Keratinocyte (primary cell): ENCODE measurements at regions not wholly inside any gene's neighbourhood (a gene's known extent, or its start where the extent isn't known, plus 50 kb on each side); places are given as distances from the start of the nearest gene placed in this dataset.

Source experiments
- DNase-seq: peaks from one replicate; pipeline ENCODE4 v3.0.0-alpha.2; 2011; ENCODE audit warnings: low read depth, missing footprints, low spot score
- FAIRE-seq: peaks from 2 replicates; lab custom pipeline; 2011; peaks lifted over from hg19 to GRCh38; lab: Jason Lieb, UNC
- H2AFZ ChIP-seq: 2 replicates; pipeline ENCODE4 v1.6.0; 2012; ENCODE audit warnings: low read length, control low read depth, inconsistent platforms; ENCODE audit not compliant: control insufficient read depth
- H3K27ac ChIP-seq: 2 replicates; pipeline ENCODE4 v1.5.1; 2011; ENCODE audit warnings: low read length; ENCODE audit not compliant: control insufficient read depth, insufficient read depth
- H3K27me3 ChIP-seq: 3 replicates; pipeline ENCODE4 v1.6.0; 2011; ENCODE audit warnings: low read length; ENCODE audit not compliant: control insufficient read depth, insufficient read depth; ENCODE audit errors: extremely low read depth
- H3K36me3 ChIP-seq, 2 experiments: 2 replicates in 1 of 2; 3 replicates in 1 of 2; pipeline ENCODE4 v1.5.1; 2011; ENCODE audit warnings: low read length in 2 of 2, mild to moderate bottlenecking in 1 of 2; ENCODE audit not compliant: control insufficient read depth in 2 of 2, insufficient read depth in 2 of 2; ENCODE audit errors: extremely low read depth in 1 of 2
- H3K4me1 ChIP-seq: 3 replicates; pipeline ENCODE4 v1.5.1; 2011; ENCODE audit warnings: low read length; ENCODE audit not compliant: control insufficient read depth, insufficient read depth; ENCODE audit errors: extremely low read depth
- H3K4me2 ChIP-seq: 3 replicates; pipeline ENCODE4 v1.6.0; 2011; ENCODE audit warnings: low read depth, low read length; ENCODE audit not compliant: control insufficient read depth, insufficient read depth; ENCODE audit errors: extremely low read depth
- H3K4me3 ChIP-seq, 3 experiments: fragments of 200-600 bp in 1 of 3; sonication (generic) in 1 of 3; 2 replicates in 2 of 3; 3 replicates in 1 of 3; pipeline ENCODE4 v1.5.1; 2011 to 2016; ENCODE audit warnings: low read length in 3 of 3, mild to moderate bottlenecking in 3 of 3, control low read depth in 2 of 3, inconsistent platforms in 1 of 3, low read depth in 1 of 3, mixed read lengths in 1 of 3, mixed run types in 1 of 3, moderate library complexity in 1 of 3; ENCODE audit not compliant: control insufficient read depth in 2 of 3, insufficient read depth in 2 of 3; ENCODE audit errors: extremely low read depth in 1 of 3
- H3K79me2 ChIP-seq: 2 replicates; pipeline ENCODE4 v1.6.0; 2012; ENCODE audit warnings: low read length; ENCODE audit not compliant: control insufficient read depth, insufficient read depth
- H3K9ac ChIP-seq: 3 replicates; pipeline ENCODE4 v1.6.0; 2011; ENCODE audit warnings: low read length; ENCODE audit not compliant: control insufficient read depth, insufficient read depth; ENCODE audit errors: extremely low read depth
- H3K9me1 ChIP-seq: 3 replicates; pipeline ENCODE4 v1.6.0; 2011; ENCODE audit warnings: low read length; ENCODE audit not compliant: control insufficient read depth, insufficient read depth; ENCODE audit errors: extremely low read depth
- H3K9me3 ChIP-seq: 2 replicates; pipeline ENCODE4 v1.5.1; 2012; ENCODE audit warnings: low read depth, low read length; ENCODE audit not compliant: control insufficient read depth
- H4K20me1 ChIP-seq: 3 replicates; pipeline ENCODE4 v1.6.0; 2011; ENCODE audit warnings: low read length; ENCODE audit not compliant: control insufficient read depth, insufficient read depth; ENCODE audit errors: extremely low read depth
- EZH2 ChIP-seq: IDR thresholded peaks from one replicate; pipeline ENCODE4 v1.6.1; 2012; ENCODE audit warnings: inconsistent platforms, mild to moderate bottlenecking, low read length, moderate library complexity
- dilution Hi-C: fragments of 300-500 bp; cut with MboI; formaldehyde crosslinking; loops from one replicate; pipeline ENCODE4 v1.7.0; 2020; ENCODE audit warnings: low sequenced_read_pairs; ENCODE audit not compliant: extremely low pct_ligation_motif_present
- TF ChIP-seq, protein P1 (sequence below), 3 experiments: IDR thresholded peaks in 1 of 3; conservative IDR thresholded peaks in 1 of 3; optimal IDR thresholded peaks in 1 of 3; 2 replicates in 2 of 3; 3 replicates in 1 of 3; pipeline versions ENCODE3 to v1.5.1; 2011; ENCODE audit warnings: low read length in 3 of 3, mild to moderate bottlenecking in 3 of 3, moderate library complexity in 2 of 3, control low read depth in 1 of 3, inconsistent platforms in 1 of 3; ENCODE audit not compliant: insufficient read depth in 2 of 3; ENCODE audit errors: extremely low read depth in 1 of 3

DNA sequence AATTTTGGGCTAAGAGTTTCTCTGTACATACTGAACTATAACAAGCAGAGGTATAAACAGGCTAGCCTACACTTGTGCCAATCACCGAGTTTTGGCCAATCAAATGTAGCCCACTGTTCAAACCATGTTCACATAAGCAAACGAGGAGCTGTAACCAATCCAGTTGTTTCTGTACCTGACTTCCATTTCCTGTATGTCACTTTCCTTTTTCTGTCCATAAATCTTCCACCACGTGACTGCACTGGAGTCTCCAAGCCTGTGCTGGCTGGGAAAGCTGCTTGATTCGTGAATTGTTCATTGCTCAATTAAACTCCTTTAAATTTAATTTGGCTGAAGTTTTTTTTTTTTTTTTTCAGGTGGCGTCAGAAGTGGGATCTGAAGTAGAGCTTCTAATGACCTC is 332.9 kb downstream of the RNF144B start:
- DNase-seq (no peak), FAIRE-seq (no peak)
- dilution Hi-C loops, result no loop called here
- Histone ChIP-seq H3K36me3 (no peaks in the 10 kb centered on the region), H3K4me1 (no peaks in the 10 kb centered on the region), H3K4me2 (no peak overlapping the region), H2AFZ (no peak overlapping the region), H3K9me3 (no peaks in the 10 kb centered on the region), H3K79me2 (no peaks in the 10 kb centered on the region), H4K20me1 (no peaks in the 10 kb centered on the region), H3K27me3 (no peaks in the 10 kb centered on the region), H3K9ac (no peak overlapping the region), H3K27ac (no peak overlapping the region), H3K9me1 (no peaks in the 10 kb centered on the region), H3K4me3 (no peak overlapping the region)
- no peak for TF ChIP-seq EZH2
- TF ChIP-seq, protein P1, sequence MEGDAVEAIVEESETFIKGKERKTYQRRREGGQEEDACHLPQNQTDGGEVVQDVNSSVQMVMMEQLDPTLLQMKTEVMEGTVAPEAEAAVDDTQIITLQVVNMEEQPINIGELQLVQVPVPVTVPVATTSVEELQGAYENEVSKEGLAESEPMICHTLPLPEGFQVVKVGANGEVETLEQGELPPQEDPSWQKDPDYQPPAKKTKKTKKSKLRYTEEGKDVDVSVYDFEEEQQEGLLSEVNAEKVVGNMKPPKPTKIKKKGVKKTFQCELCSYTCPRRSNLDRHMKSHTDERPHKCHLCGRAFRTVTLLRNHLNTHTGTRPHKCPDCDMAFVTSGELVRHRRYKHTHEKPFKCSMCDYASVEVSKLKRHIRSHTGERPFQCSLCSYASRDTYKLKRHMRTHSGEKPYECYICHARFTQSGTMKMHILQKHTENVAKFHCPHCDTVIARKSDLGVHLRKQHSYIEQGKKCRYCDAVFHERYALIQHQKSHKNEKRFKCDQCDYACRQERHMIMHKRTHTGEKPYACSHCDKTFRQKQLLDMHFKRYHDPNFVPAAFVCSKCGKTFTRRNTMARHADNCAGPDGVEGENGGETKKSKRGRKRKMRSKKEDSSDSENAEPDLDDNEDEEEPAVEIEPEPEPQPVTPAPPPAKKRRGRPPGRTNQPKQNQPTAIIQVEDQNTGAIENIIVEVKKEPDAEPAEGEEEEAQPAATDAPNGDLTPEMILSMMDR (optimal IDR thresholded peaks at IDR 0.05 in 1 of 3, IDR thresholded peaks at IDR 0.05 in 1 of 3, conservative IDR thresholded peaks at IDR 0.05 in 1 of 3; ENCODE audit: extremely low read depth in 1 of 3, insufficient read depth in 2 of 3, low read length in 3 of 3), result no peak

DNA sequence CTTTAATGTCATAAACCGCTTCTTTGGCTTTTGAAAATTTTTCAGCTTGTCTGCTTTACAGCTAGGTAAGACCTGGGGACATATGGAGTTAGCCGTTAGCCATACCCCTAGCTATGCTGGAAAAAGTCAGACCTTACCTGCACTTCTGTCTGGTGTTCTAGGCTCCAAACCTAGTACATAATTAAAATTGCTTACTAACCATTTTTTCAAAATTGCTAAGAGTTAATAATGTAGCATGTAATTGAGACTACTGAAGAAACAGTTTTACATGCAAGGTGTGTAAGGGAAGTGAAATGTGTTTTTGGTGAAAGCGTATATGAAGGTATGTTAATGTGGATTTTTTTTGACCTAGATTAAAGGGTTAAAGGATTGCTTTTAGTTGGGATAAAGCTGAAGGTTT is 336.9 kb downstream of the RNF144B start:
- H2AFZ ChIP-seq, result no peak overlapping the region
- dilution Hi-C loops, result no loop called here
- FAIRE-seq, result no peak

More for the DNA sequence above, 336.9 kb downstream of the RNF144B start:
- TF ChIP-seq, protein P1 (optimal IDR thresholded peaks at IDR 0.05 in 1 of 3, IDR thresholded peaks at IDR 0.05 in 1 of 3, conservative IDR thresholded peaks at IDR 0.05 in 1 of 3; ENCODE audit: extremely low read depth in 1 of 3, insufficient read depth in 2 of 3, low read length in 3 of 3), result no peak
- TF ChIP-seq EZH2, result no peak
- H3K36me3 ChIP-seq, result no peaks in the 10 kb centered on the region
- no peak overlapping the region for H3K4me3 ChIP-seq
- H3K4me2 ChIP-seq, result no peak overlapping the region
- no peak for DNase-seq
- H3K79me2 ChIP-seq, result no peaks in the 10 kb centered on the region
- no peak overlapping the region for H3K27ac ChIP-seq
- H3K27me3 ChIP-seq, result no peaks in the 10 kb centered on the region
- no peaks in the 10 kb centered on the region for H3K9me1 ChIP-seq
- H3K9ac ChIP-seq, result no peak overlapping the region
- H3K9me3 ChIP-seq, result no peaks in the 10 kb centered on the region
- no peaks in the 10 kb centered on the region for H3K4me1 ChIP-seq
- no peaks in the 10 kb centered on the region for H4K20me1 ChIP-seq
